ENCODE measurements at regions not wholly inside any gene's neighbourhood (a gene's known extent, or its start where the extent isn't known, plus 50 kb on each side); places are given as distances from the start of the nearest gene placed in this dataset.

- TF ChIP-seq, protein P1, sequence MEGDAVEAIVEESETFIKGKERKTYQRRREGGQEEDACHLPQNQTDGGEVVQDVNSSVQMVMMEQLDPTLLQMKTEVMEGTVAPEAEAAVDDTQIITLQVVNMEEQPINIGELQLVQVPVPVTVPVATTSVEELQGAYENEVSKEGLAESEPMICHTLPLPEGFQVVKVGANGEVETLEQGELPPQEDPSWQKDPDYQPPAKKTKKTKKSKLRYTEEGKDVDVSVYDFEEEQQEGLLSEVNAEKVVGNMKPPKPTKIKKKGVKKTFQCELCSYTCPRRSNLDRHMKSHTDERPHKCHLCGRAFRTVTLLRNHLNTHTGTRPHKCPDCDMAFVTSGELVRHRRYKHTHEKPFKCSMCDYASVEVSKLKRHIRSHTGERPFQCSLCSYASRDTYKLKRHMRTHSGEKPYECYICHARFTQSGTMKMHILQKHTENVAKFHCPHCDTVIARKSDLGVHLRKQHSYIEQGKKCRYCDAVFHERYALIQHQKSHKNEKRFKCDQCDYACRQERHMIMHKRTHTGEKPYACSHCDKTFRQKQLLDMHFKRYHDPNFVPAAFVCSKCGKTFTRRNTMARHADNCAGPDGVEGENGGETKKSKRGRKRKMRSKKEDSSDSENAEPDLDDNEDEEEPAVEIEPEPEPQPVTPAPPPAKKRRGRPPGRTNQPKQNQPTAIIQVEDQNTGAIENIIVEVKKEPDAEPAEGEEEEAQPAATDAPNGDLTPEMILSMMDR (IDR thresholded peaks at IDR 0.05): no peak
- no peak for TF ChIP-seq POLR2A (IDR thresholded peaks at IDR 0.05)
- no peak for TF ChIP-seq POLR2AphosphoS5 (IDR thresholded peaks at IDR 0.05)
These were observed 104.1 kb downstream of the TPRA1 start for GRCh38 chr3:127486321-127486944.

Data from breast epithelium (tissue), 3 donors.